H1 (cell line): ENCODE measurements at regions not wholly inside any gene's neighbourhood (a gene's known extent, or its start where the extent isn't known, plus 50 kb on each side); places are given as distances from the start of the nearest gene placed in this dataset.

ENCODE experiments used
- EGR1 ChIP-seq: IDR thresholded peaks from 2 replicates; pipeline ENCODE4 v1.6.1; 2011; ENCODE audit warnings: low read depth, low read length, borderline replicate concordance
- SP2 ChIP-seq: IDR thresholded peaks from 2 replicates; pipeline ENCODE4 v1.6.1; 2012; ENCODE audit warnings: mild to moderate bottlenecking, low read length, inconsistent platforms
- TBP ChIP-seq: IDR thresholded peaks from 2 replicates; pipeline ENCODE4 v1.6.1; 2011; ENCODE audit warnings: low read depth, low read length, improper control_type of control experiment
- TF ChIP-seq, protein P1 (sequence below), 3 experiments: IDR thresholded peaks; 1 replicate in 2 of 3; 2 replicates in 1 of 3; pipeline versions ENCODE4 v1.5.1 to v1.6.1; 2011; ENCODE audit warnings: low read length in 3 of 3, mild to moderate bottlenecking in 3 of 3, inconsistent platforms in 2 of 3, low read depth in 1 of 3, moderate library complexity in 1 of 3; ENCODE audit not compliant: insufficient read depth in 1 of 3; ENCODE audit errors: control extremely low read depth in 1 of 3

DNA sequence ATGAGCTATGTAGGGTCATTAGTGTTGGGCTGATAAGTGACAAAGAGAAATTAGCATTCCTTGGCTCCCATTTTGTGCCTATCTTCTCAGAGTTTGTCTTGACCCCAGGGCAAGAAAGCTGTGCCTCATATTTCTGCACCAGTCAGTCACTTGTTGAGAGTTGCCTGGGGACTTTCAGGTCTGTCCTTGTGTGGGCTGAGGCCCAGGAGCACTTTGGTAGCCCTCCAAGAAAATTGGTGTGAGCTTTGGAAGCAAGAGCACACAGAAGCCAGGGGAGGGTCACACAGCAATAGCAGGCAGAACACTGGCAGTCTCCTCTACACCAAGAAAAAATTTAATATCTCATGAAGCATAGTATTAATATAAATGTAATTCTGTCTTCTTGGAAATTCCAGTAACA, 239.9 kb downstream of the NPR3 start (continued):
- no peak for TF ChIP-seq EGR1
- no peak for TF ChIP-seq SP2
- TF ChIP-seq TBP = no peak
- TF ChIP-seq, protein P1, sequence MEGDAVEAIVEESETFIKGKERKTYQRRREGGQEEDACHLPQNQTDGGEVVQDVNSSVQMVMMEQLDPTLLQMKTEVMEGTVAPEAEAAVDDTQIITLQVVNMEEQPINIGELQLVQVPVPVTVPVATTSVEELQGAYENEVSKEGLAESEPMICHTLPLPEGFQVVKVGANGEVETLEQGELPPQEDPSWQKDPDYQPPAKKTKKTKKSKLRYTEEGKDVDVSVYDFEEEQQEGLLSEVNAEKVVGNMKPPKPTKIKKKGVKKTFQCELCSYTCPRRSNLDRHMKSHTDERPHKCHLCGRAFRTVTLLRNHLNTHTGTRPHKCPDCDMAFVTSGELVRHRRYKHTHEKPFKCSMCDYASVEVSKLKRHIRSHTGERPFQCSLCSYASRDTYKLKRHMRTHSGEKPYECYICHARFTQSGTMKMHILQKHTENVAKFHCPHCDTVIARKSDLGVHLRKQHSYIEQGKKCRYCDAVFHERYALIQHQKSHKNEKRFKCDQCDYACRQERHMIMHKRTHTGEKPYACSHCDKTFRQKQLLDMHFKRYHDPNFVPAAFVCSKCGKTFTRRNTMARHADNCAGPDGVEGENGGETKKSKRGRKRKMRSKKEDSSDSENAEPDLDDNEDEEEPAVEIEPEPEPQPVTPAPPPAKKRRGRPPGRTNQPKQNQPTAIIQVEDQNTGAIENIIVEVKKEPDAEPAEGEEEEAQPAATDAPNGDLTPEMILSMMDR (IDR thresholded peaks at IDR 0.05; ENCODE audit: control extremely low read depth in 1 of 3, insufficient read depth in 1 of 3, low read depth in 1 of 3, low read length in 3 of 3) = no peak
